H9 (cell line): ENCODE measurements at regions not wholly inside any gene's neighbourhood (a gene's known extent, or its start where the extent isn't known, plus 50 kb on each side); places are given as distances from the start of the nearest gene placed in this dataset.

ENCODE experiments used
- DNase-seq: peaks from one replicate; pipeline ENCODE4 v3.0.0-alpha.2; 2017
- H2AFZ ChIP-seq: one replicate; pipeline ENCODE4 v1.6.1; 2013; ENCODE audit warnings: mild to moderate bottlenecking, low read length, control low read depth, moderate library complexity
- H2AK5ac ChIP-seq: 2 replicates; pipeline ENCODE4 v1.6.1; 2013; ENCODE audit warnings: low read length, control low read depth, mixed read lengths; ENCODE audit not compliant: insufficient read length
- H2BK120ac ChIP-seq: one replicate; pipeline ENCODE4 v1.6.1; 2013; ENCODE audit warnings: low read depth, mild to moderate bottlenecking, low read length, control low read depth, inconsistent platforms; ENCODE audit not compliant: poor library complexity, severe bottlenecking
- H2BK12ac ChIP-seq: 2 replicates; pipeline ENCODE4 v1.6.1; 2013; ENCODE audit warnings: low read length, control low read depth, mixed read lengths, low read depth; ENCODE audit not compliant: insufficient read length
- H2BK15ac ChIP-seq: 2 replicates; pipeline ENCODE4 v1.6.1; 2013; ENCODE audit warnings: low read depth, low read length, control low read depth
- H2BK20ac ChIP-seq: one replicate; pipeline ENCODE4 v1.6.1; 2013; ENCODE audit warnings: low read depth, mild to moderate bottlenecking, low read length, control low read depth, inconsistent platforms; ENCODE audit not compliant: poor library complexity, severe bottlenecking
- H2BK5ac ChIP-seq: 2 replicates; pipeline ENCODE4 v1.6.1; 2013; ENCODE audit warnings: low read length, control low read depth, mixed read lengths; ENCODE audit not compliant: insufficient read length
- H3K14ac ChIP-seq: 2 replicates; pipeline ENCODE4 v1.6.1; 2013; ENCODE audit warnings: low read length, control low read depth; ENCODE audit not compliant: insufficient read depth
- H3K18ac ChIP-seq: 2 replicates; pipeline ENCODE4 v1.6.1; 2013; ENCODE audit warnings: low read depth, mild to moderate bottlenecking, mixed read lengths, low read length, control low read depth; ENCODE audit not compliant: insufficient read length
- H3K23ac ChIP-seq: 2 replicates; pipeline ENCODE4 v1.6.1; 2013; ENCODE audit warnings: low read length, control low read depth, mixed read lengths, low read depth; ENCODE audit not compliant: insufficient read length
- H3K23me2 ChIP-seq: 2 replicates; pipeline ENCODE4 v1.6.1; 2013; ENCODE audit warnings: low read depth, mild to moderate bottlenecking, mixed read lengths, low read length, control low read depth; ENCODE audit not compliant: insufficient read length, poor library complexity, severe bottlenecking
- H3K27ac ChIP-seq: 2 replicates; pipeline ENCODE4 v1.5.1; 2013; ENCODE audit warnings: low read length, control low read depth, mixed read lengths, low read depth; ENCODE audit not compliant: insufficient read length
- H3K27me3 ChIP-seq: 2 replicates; pipeline ENCODE4 v1.6.1; 2013; ENCODE audit warnings: low read length, control low read depth, inconsistent platforms; ENCODE audit not compliant: insufficient read depth
- H3K4ac ChIP-seq: 2 replicates; pipeline ENCODE4 v1.6.1; 2013; ENCODE audit warnings: low read depth, mild to moderate bottlenecking, control low read depth, inconsistent platforms, low read length, moderate library complexity
- H3K4me1 ChIP-seq: 2 replicates; pipeline ENCODE4 v1.6.1; 2013; ENCODE audit warnings: low read length, control low read depth, inconsistent platforms; ENCODE audit not compliant: insufficient read depth
- H3K4me2 ChIP-seq: 2 replicates; pipeline ENCODE4 v1.6.1; 2013; ENCODE audit warnings: low read length, control low read depth, mixed read lengths; ENCODE audit not compliant: insufficient read length, insufficient read depth
- H3K56ac ChIP-seq: 2 replicates; pipeline ENCODE4 v1.6.1; 2013; ENCODE audit warnings: low read depth, mild to moderate bottlenecking, mixed read lengths, low read length, control low read depth; ENCODE audit not compliant: insufficient read length
- H3K79me1 ChIP-seq: 2 replicates; pipeline ENCODE4 v1.6.1; 2013; ENCODE audit warnings: low read depth, mild to moderate bottlenecking, moderate library complexity, low read length, control low read depth, inconsistent platforms; ENCODE audit not compliant: insufficient read depth, poor library complexity, severe bottlenecking
- H3K79me2 ChIP-seq: 2 replicates; pipeline ENCODE4 v1.6.1; 2013; ENCODE audit warnings: low read length, control low read depth, inconsistent platforms; ENCODE audit not compliant: insufficient read depth
- H3K9ac ChIP-seq: 2 replicates; pipeline ENCODE4 v1.6.1; 2013; ENCODE audit warnings: low read length, control low read depth, mixed read lengths; ENCODE audit not compliant: insufficient read length; ENCODE audit errors: extremely low read depth
- H3K9me3 ChIP-seq: one replicate; pipeline ENCODE4 v1.6.1; 2013; ENCODE audit warnings: low read depth, low read length, inconsistent platforms; ENCODE audit not compliant: control insufficient read depth
- H3T11ph ChIP-seq: one replicate; pipeline ENCODE4 v1.6.1; 2013; ENCODE audit warnings: mild to moderate bottlenecking, low read length, control low read depth, inconsistent platforms
- H4K20me1 ChIP-seq: one replicate; pipeline ENCODE4 v1.6.1; 2013; ENCODE audit not compliant: control insufficient read depth, insufficient read length, insufficient read depth
- H4K5ac ChIP-seq: 2 replicates; pipeline ENCODE4 v1.6.1; 2013; ENCODE audit warnings: low read depth, mild to moderate bottlenecking, mixed read lengths, low read length, control low read depth; ENCODE audit not compliant: insufficient read length
- H4K8ac ChIP-seq: replicated peaks from 2 replicates; pipeline ENCODE4 v1.6.1; 2013; ENCODE audit warnings: low read length, control low read depth, mixed read lengths, low read depth; ENCODE audit not compliant: insufficient read length
- H4K91ac ChIP-seq: 2 replicates; pipeline ENCODE4 v1.6.1; 2013; ENCODE audit warnings: low read depth, mild to moderate bottlenecking, moderate library complexity, mixed read lengths, low read length, control low read depth; ENCODE audit not compliant: insufficient read length
- H3K27ac Mint-ChIP-seq, 3 experiments: 2 replicates in 2 of 3; 3 replicates in 1 of 3; pipeline ENCODE4 v1.8.0; 2020 to 2021; ENCODE audit warnings: mixed read lengths in 3 of 3, mild to moderate bottlenecking in 1 of 3, moderate library complexity in 1 of 3
- H3K27me3 Mint-ChIP-seq: 2 replicates; pipeline ENCODE4 v1.8.0; 2021; ENCODE audit warnings: low read depth, mild to moderate bottlenecking, moderate library complexity, mixed read lengths
- H3K36me3 Mint-ChIP-seq, 3 experiments: 2 replicates in 2 of 3; 3 replicates in 1 of 3; pipeline ENCODE4 v1.8.0; 2020 to 2021; ENCODE audit warnings: low read depth in 3 of 3, mixed read lengths in 3 of 3; ENCODE audit not compliant: insufficient read depth in 1 of 3
- H3K4me1 Mint-ChIP-seq, 2 experiments: 2 replicates each; pipeline ENCODE4 v1.8.0; 2020; ENCODE audit warnings: mixed read lengths in 2 of 2
- H3K4me3 Mint-ChIP-seq, 2 experiments: 2 replicates in 1 of 2; 3 replicates in 1 of 2; pipeline ENCODE4 v1.8.0; 2020 to 2021; ENCODE audit warnings: mild to moderate bottlenecking in 2 of 2, mixed read lengths in 2 of 2, moderate library complexity in 1 of 2
- H3K9me3 Mint-ChIP-seq, 2 experiments: 2 replicates in 1 of 2; 3 replicates in 1 of 2; pipeline ENCODE4 v1.8.0; 2020; ENCODE audit warnings: mild to moderate bottlenecking in 2 of 2, mixed read lengths in 2 of 2, moderate library complexity in 1 of 2
- CTCF ChIP-seq: fragments of 200-600 bp; sonication (generic); conservative IDR thresholded peaks from 3 replicates; pipeline ENCODE4 v1.8.0; 2021; ENCODE audit warnings: antibody characterized with exemption, mild to moderate bottlenecking
- WGBS: extraction: QIAGEN DNeasy Blood & Tissue Kit; methylation state at CpG from one replicate; pipeline ENCODE4 v1.1.7; 2013; ENCODE audit warnings: missing lambda C conversion rate, low lambda C conversion rate, mixed read lengths; ENCODE audit not compliant: insufficient read length; ENCODE audit errors: extremely low coverage; 5-methylcytosine and 5-hydroxymethylcytosine counted together

DNA sequence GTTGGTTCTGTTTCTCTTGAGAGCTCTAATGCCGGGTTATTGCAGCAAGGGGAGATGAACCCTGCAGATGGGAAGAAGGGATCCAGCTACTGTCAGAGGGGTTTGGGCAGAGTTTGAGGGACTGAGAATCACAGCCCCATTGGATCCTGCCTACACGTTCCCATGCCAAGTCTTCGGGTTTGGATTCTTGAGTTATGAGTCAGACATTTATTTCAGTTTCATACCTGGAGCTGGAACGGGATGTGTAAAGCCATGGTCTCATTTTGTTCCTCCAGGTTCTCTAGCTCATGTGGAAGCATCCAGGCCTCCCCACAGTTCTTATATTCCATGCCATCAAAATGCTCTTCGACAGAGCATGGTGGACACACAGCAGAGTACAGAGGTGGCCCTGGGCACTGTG lies 275.4 kb upstream of the IRX4 start:
- H3K4me1 Mint-ChIP-seq, result peaks cover 2 to 3% of the 10 kb centered on the region in 2 experiments; a peak in 3 of 4 replicates
- no peaks in the 10 kb centered on the region for H3K36me3 Mint-ChIP-seq
- Histone ChIP-seq H4K20me1 (no peaks in the 10 kb centered on the region), H4K91ac (no peak overlapping the region), H3K79me1 (no peaks in the 10 kb centered on the region), H2BK15ac (no peak overlapping the region), H2BK120ac (no peak overlapping the region), H3K4me1 (no peaks in the 10 kb centered on the region), H2BK12ac (no peak overlapping the region), H2BK20ac (no peak overlapping the region), H3T11ph (no peak overlapping the region), H2AFZ (no peak overlapping the region), H2BK5ac (no peak overlapping the region), H3K4ac (no peak overlapping the region), H3K4me2 (no peak overlapping the region), H3K27ac (no peak overlapping the region), H3K9me3 (no peaks in the 10 kb centered on the region), H3K14ac (no peak overlapping the region), H3K56ac (no peak overlapping the region), H2AK5ac (no peak overlapping the region), H3K9ac (no peak overlapping the region), H4K5ac (no peak overlapping the region), H3K23me2 (no peaks in the 10 kb centered on the region), H3K27me3 (no peaks in the 10 kb centered on the region), H4K8ac (no peak overlapping the region), H3K18ac (no peak overlapping the region), H3K23ac (no peak overlapping the region), H3K79me2 (no peaks in the 10 kb centered on the region)
- DNase-seq, result no peak
- no CpG with 5 or more reads among the region's 5 CpGs for WGBS
- no peak overlapping the region for H3K4me3 Mint-ChIP-seq
- no peaks in the 10 kb centered on the region for H3K9me3 Mint-ChIP-seq
- TF ChIP-seq CTCF, result no peak; the same call in 2 of the 3 replicates
- H3K27me3 Mint-ChIP-seq, result peaks cover 10% of the 10 kb centered on the region
- H3K27ac Mint-ChIP-seq, result no peak overlapping the region
